ENCODE measurements at regions not wholly inside any gene's neighbourhood (a gene's known extent, or its start where the extent isn't known, plus 50 kb on each side); places are given as distances from the start of the nearest gene placed in this dataset.

GRCh38 chr1:229089586-229090208, 181.2 kb upstream of the RAB4A start:
- no peaks in the 10 kb centered on the region for H3K27me3 ChIP-seq (replicated peaks; ENCODE audit: insufficient read depth, low read depth, low read length, poor library complexity)
- no peak overlapping the region for H3K27ac ChIP-seq (ENCODE audit: low read depth, low read length, poor library complexity, severe bottlenecking)
- intact Hi-C loops (cut with micrococcal nuclease; ENCODE audit: unreplicated experiment), result no loop called here
- ChIA-PET POLR2A (ENCODE audit: low non-redundant PET) (interaction anchor here (0.6 kb wide), 1 partner anchor 57 kb away, joined by 4 read pairs; no protein-coding TSS in a partner anchor), CTCF (no interaction called here)
- TF ChIP-seq EZH2 (IDR thresholded peaks at IDR 0.05; ENCODE audit: borderline replicate concordance, low read depth, low read length, poor library complexity, severe bottlenecking) (no peak), CTCF (conservative IDR thresholded peaks at IDR 0.05; ENCODE audit: low read depth, low read length) (no peak)
- H3K36me3 ChIP-seq (ENCODE audit: insufficient read depth, low read length, poor library complexity, severe bottlenecking), result no peaks in the 10 kb centered on the region
- H3K9me3 ChIP-seq (ENCODE audit: low read depth, low read length, poor library complexity, severe bottlenecking), result no peaks in the 10 kb centered on the region
- peaks cover 3% of the 10 kb centered on the region for H3K4me1 ChIP-seq (ENCODE audit: insufficient read depth, low read length, poor library complexity, severe bottlenecking)
- no TSS peak for BruUV-seq (replicated peaks)
- no peak for DNase-seq (ENCODE audit: low spot score)
- H3K4me3 ChIP-seq (ENCODE audit: low read depth, low read length, poor library complexity, severe bottlenecking), result no peak overlapping the region

GRCh38 chr1:229091721-229092136, 179.2 kb upstream of the RAB4A start:
- Histone ChIP-seq H3K27me3 (replicated peaks; ENCODE audit: insufficient read depth, low read depth, low read length, poor library complexity) (no peaks in the 10 kb centered on the region), H3K9me3 (ENCODE audit: low read depth, low read length, poor library complexity, severe bottlenecking) (no peaks in the 10 kb centered on the region), H3K27ac (ENCODE audit: low read depth, low read length, poor library complexity, severe bottlenecking) (no peak overlapping the region), H3K36me3 (ENCODE audit: insufficient read depth, low read length, poor library complexity, severe bottlenecking) (no peaks in the 10 kb centered on the region), H3K4me1 (ENCODE audit: insufficient read depth, low read length, poor library complexity, severe bottlenecking) (peaks cover 7% of the 10 kb centered on the region), H3K4me3 (ENCODE audit: low read depth, low read length, poor library complexity, severe bottlenecking) (no peak overlapping the region)
- CTCF ChIA-PET, result no interaction called here
- POLR2A ChIA-PET (ENCODE audit: low non-redundant PET), result no interaction called here
- no peak for DNase-seq (ENCODE audit: low spot score)
- intact Hi-C loops (cut with micrococcal nuclease; ENCODE audit: unreplicated experiment), result no loop called here
- TF ChIP-seq CTCF (conservative IDR thresholded peaks at IDR 0.05; ENCODE audit: low read depth, low read length) (no peak), EZH2 (IDR thresholded peaks at IDR 0.05; ENCODE audit: borderline replicate concordance, low read depth, low read length, poor library complexity, severe bottlenecking) (no peak)
- BruUV-seq (replicated peaks), result no TSS peak

- no peak for DNase-seq (ENCODE audit: low spot score)
- no peaks in the 10 kb centered on the region for H3K27me3 ChIP-seq (replicated peaks; ENCODE audit: insufficient read depth, low read depth, low read length, poor library complexity)
- no peak overlapping the region for H3K4me3 ChIP-seq (ENCODE audit: low read depth, low read length, poor library complexity, severe bottlenecking)
- peaks cover 7% of the 10 kb centered on the region for H3K4me1 ChIP-seq (ENCODE audit: insufficient read depth, low read length, poor library complexity, severe bottlenecking)
- intact Hi-C loops (cut with micrococcal nuclease; ENCODE audit: unreplicated experiment), result no loop called here
- no peak overlapping the region for H3K27ac ChIP-seq (ENCODE audit: low read depth, low read length, poor library complexity, severe bottlenecking)
- no peak for TF ChIP-seq EZH2 (IDR thresholded peaks at IDR 0.05; ENCODE audit: borderline replicate concordance, low read depth, low read length, poor library complexity, severe bottlenecking)
- TF ChIP-seq CTCF (conservative IDR thresholded peaks at IDR 0.05; ENCODE audit: low read depth, low read length), result no peak
- CTCF ChIA-PET, result no interaction called here
- POLR2A ChIA-PET (ENCODE audit: low non-redundant PET), result interaction anchor here (0.5 kb wide), 1 partner anchor 11 kb away, joined by 3 read pairs; no protein-coding TSS in a partner anchor
- H3K36me3 ChIP-seq (ENCODE audit: insufficient read depth, low read length, poor library complexity, severe bottlenecking), result no peaks in the 10 kb centered on the region
- BruUV-seq (replicated peaks), result no TSS peak
- no peaks in the 10 kb centered on the region for H3K9me3 ChIP-seq (ENCODE audit: low read depth, low read length, poor library complexity, severe bottlenecking)
Measured at GRCh38 chr1:229092377-229093237, 178.3 kb upstream of the RAB4A start.
